H9 (cell line): ENCODE measurements at regions not wholly inside any gene's neighbourhood (a gene's known extent, or its start where the extent isn't known, plus 50 kb on each side); places are given as distances from the start of the nearest gene placed in this dataset.

Experiments
- DNase-seq: peaks from one replicate; pipeline ENCODE4 v3.0.0-alpha.2; 2017
- H2AFZ ChIP-seq: one replicate; pipeline ENCODE4 v1.6.1; 2013; ENCODE audit warnings: mild to moderate bottlenecking, low read length, control low read depth, moderate library complexity
- H2AK5ac ChIP-seq: 2 replicates; pipeline ENCODE4 v1.6.1; 2013; ENCODE audit warnings: low read length, control low read depth, mixed read lengths; ENCODE audit not compliant: insufficient read length
- H2BK120ac ChIP-seq: one replicate; pipeline ENCODE4 v1.6.1; 2013; ENCODE audit warnings: low read depth, mild to moderate bottlenecking, low read length, control low read depth, inconsistent platforms; ENCODE audit not compliant: poor library complexity, severe bottlenecking
- H2BK12ac ChIP-seq: 2 replicates; pipeline ENCODE4 v1.6.1; 2013; ENCODE audit warnings: low read length, control low read depth, mixed read lengths, low read depth; ENCODE audit not compliant: insufficient read length
- H2BK15ac ChIP-seq: 2 replicates; pipeline ENCODE4 v1.6.1; 2013; ENCODE audit warnings: low read depth, low read length, control low read depth
- H2BK20ac ChIP-seq: one replicate; pipeline ENCODE4 v1.6.1; 2013; ENCODE audit warnings: low read depth, mild to moderate bottlenecking, low read length, control low read depth, inconsistent platforms; ENCODE audit not compliant: poor library complexity, severe bottlenecking
- H2BK5ac ChIP-seq: 2 replicates; pipeline ENCODE4 v1.6.1; 2013; ENCODE audit warnings: low read length, control low read depth, mixed read lengths; ENCODE audit not compliant: insufficient read length
- H3K14ac ChIP-seq: 2 replicates; pipeline ENCODE4 v1.6.1; 2013; ENCODE audit warnings: low read length, control low read depth; ENCODE audit not compliant: insufficient read depth
- H3K18ac ChIP-seq: 2 replicates; pipeline ENCODE4 v1.6.1; 2013; ENCODE audit warnings: low read depth, mild to moderate bottlenecking, mixed read lengths, low read length, control low read depth; ENCODE audit not compliant: insufficient read length
- H3K23ac ChIP-seq: 2 replicates; pipeline ENCODE4 v1.6.1; 2013; ENCODE audit warnings: low read length, control low read depth, mixed read lengths, low read depth; ENCODE audit not compliant: insufficient read length
- H3K23me2 ChIP-seq: 2 replicates; pipeline ENCODE4 v1.6.1; 2013; ENCODE audit warnings: low read depth, mild to moderate bottlenecking, mixed read lengths, low read length, control low read depth; ENCODE audit not compliant: insufficient read length, poor library complexity, severe bottlenecking
- H3K27ac ChIP-seq: 2 replicates; pipeline ENCODE4 v1.5.1; 2013; ENCODE audit warnings: low read length, control low read depth, mixed read lengths, low read depth; ENCODE audit not compliant: insufficient read length
- H3K27me3 ChIP-seq: 2 replicates; pipeline ENCODE4 v1.6.1; 2013; ENCODE audit warnings: low read length, control low read depth, inconsistent platforms; ENCODE audit not compliant: insufficient read depth
- H3K4ac ChIP-seq: 2 replicates; pipeline ENCODE4 v1.6.1; 2013; ENCODE audit warnings: low read depth, mild to moderate bottlenecking, control low read depth, inconsistent platforms, low read length, moderate library complexity
- H3K4me1 ChIP-seq: 2 replicates; pipeline ENCODE4 v1.6.1; 2013; ENCODE audit warnings: low read length, control low read depth, inconsistent platforms; ENCODE audit not compliant: insufficient read depth
- H3K4me2 ChIP-seq: 2 replicates; pipeline ENCODE4 v1.6.1; 2013; ENCODE audit warnings: low read length, control low read depth, mixed read lengths; ENCODE audit not compliant: insufficient read length, insufficient read depth
- H3K56ac ChIP-seq: 2 replicates; pipeline ENCODE4 v1.6.1; 2013; ENCODE audit warnings: low read depth, mild to moderate bottlenecking, mixed read lengths, low read length, control low read depth; ENCODE audit not compliant: insufficient read length
- H3K79me1 ChIP-seq: 2 replicates; pipeline ENCODE4 v1.6.1; 2013; ENCODE audit warnings: low read depth, mild to moderate bottlenecking, moderate library complexity, low read length, control low read depth, inconsistent platforms; ENCODE audit not compliant: insufficient read depth, poor library complexity, severe bottlenecking
- H3K79me2 ChIP-seq: 2 replicates; pipeline ENCODE4 v1.6.1; 2013; ENCODE audit warnings: low read length, control low read depth, inconsistent platforms; ENCODE audit not compliant: insufficient read depth
- H3K9ac ChIP-seq: 2 replicates; pipeline ENCODE4 v1.6.1; 2013; ENCODE audit warnings: low read length, control low read depth, mixed read lengths; ENCODE audit not compliant: insufficient read length; ENCODE audit errors: extremely low read depth
- H3K9me3 ChIP-seq: one replicate; pipeline ENCODE4 v1.6.1; 2013; ENCODE audit warnings: low read depth, low read length, inconsistent platforms; ENCODE audit not compliant: control insufficient read depth
- H3T11ph ChIP-seq: one replicate; pipeline ENCODE4 v1.6.1; 2013; ENCODE audit warnings: mild to moderate bottlenecking, low read length, control low read depth, inconsistent platforms
- H4K20me1 ChIP-seq: one replicate; pipeline ENCODE4 v1.6.1; 2013; ENCODE audit not compliant: control insufficient read depth, insufficient read length, insufficient read depth
- H4K5ac ChIP-seq: 2 replicates; pipeline ENCODE4 v1.6.1; 2013; ENCODE audit warnings: low read depth, mild to moderate bottlenecking, mixed read lengths, low read length, control low read depth; ENCODE audit not compliant: insufficient read length
- H4K8ac ChIP-seq: replicated peaks from 2 replicates; pipeline ENCODE4 v1.6.1; 2013; ENCODE audit warnings: low read length, control low read depth, mixed read lengths, low read depth; ENCODE audit not compliant: insufficient read length
- H4K91ac ChIP-seq: 2 replicates; pipeline ENCODE4 v1.6.1; 2013; ENCODE audit warnings: low read depth, mild to moderate bottlenecking, moderate library complexity, mixed read lengths, low read length, control low read depth; ENCODE audit not compliant: insufficient read length
- H3K27ac Mint-ChIP-seq, 3 experiments: 2 replicates in 2 of 3; 3 replicates in 1 of 3; pipeline ENCODE4 v1.8.0; 2020 to 2021; ENCODE audit warnings: mixed read lengths in 3 of 3, mild to moderate bottlenecking in 1 of 3, moderate library complexity in 1 of 3
- H3K27me3 Mint-ChIP-seq: 2 replicates; pipeline ENCODE4 v1.8.0; 2021; ENCODE audit warnings: low read depth, mild to moderate bottlenecking, moderate library complexity, mixed read lengths
- H3K36me3 Mint-ChIP-seq, 3 experiments: 2 replicates in 2 of 3; 3 replicates in 1 of 3; pipeline ENCODE4 v1.8.0; 2020 to 2021; ENCODE audit warnings: low read depth in 3 of 3, mixed read lengths in 3 of 3; ENCODE audit not compliant: insufficient read depth in 1 of 3
- H3K4me1 Mint-ChIP-seq, 2 experiments: 2 replicates each; pipeline ENCODE4 v1.8.0; 2020; ENCODE audit warnings: mixed read lengths in 2 of 2
- H3K4me3 Mint-ChIP-seq, 2 experiments: 2 replicates in 1 of 2; 3 replicates in 1 of 2; pipeline ENCODE4 v1.8.0; 2020 to 2021; ENCODE audit warnings: mild to moderate bottlenecking in 2 of 2, mixed read lengths in 2 of 2, moderate library complexity in 1 of 2
- H3K9me3 Mint-ChIP-seq, 2 experiments: 2 replicates in 1 of 2; 3 replicates in 1 of 2; pipeline ENCODE4 v1.8.0; 2020; ENCODE audit warnings: mild to moderate bottlenecking in 2 of 2, mixed read lengths in 2 of 2, moderate library complexity in 1 of 2
- WGBS: extraction: QIAGEN DNeasy Blood & Tissue Kit; methylation state at CpG from one replicate; pipeline ENCODE4 v1.1.7; 2013; ENCODE audit warnings: missing lambda C conversion rate, low lambda C conversion rate, mixed read lengths; ENCODE audit not compliant: insufficient read length; ENCODE audit errors: extremely low coverage; 5-methylcytosine and 5-hydroxymethylcytosine counted together
- TF ChIP-seq, protein P1 (sequence below): fragments of 200-600 bp; sonication (generic); conservative IDR thresholded peaks from 3 replicates; pipeline ENCODE4 v1.8.0; 2021; ENCODE audit warnings: antibody characterized with exemption, mild to moderate bottlenecking

DNA sequence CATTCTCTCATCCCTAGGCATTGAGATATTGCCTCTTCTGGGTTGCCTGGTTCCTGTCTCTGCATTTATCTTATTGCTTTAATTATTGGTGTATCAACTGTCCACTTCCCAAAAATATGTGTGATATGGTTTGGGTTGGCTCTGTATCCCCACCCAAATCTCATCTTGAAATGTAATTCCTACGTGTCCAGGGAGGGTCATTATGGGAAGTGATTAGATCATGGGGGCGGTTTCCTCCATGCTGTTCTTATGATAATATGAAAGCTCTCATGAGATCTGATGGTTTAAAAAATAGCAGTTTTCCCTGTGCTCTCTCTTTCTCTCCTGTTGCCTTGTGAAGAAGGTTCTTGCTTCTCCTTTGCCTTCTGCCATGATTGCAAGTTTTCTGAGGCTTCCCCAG, 308.3 kb upstream of the HS3ST1 start:
- Histone ChIP-seq H2BK12ac (no peak overlapping the region), H2BK15ac (no peak overlapping the region), H4K20me1 (no peaks in the 10 kb centered on the region), H3T11ph (no peak overlapping the region), H3K27ac (no peak overlapping the region), H2AFZ (no peak overlapping the region), H3K79me2 (0 out of 2 replicates have a peak, but pooled peaks cover 2% of the 10 kb centered on the region), H3K4me2 (no peak overlapping the region), H4K5ac (no peak overlapping the region), H2AK5ac (no peak overlapping the region), H3K27me3 (no peaks in the 10 kb centered on the region), H2BK20ac (no peak overlapping the region), H4K91ac (no peak overlapping the region), H2BK5ac (no peak overlapping the region), H3K4me1 (no peaks in the 10 kb centered on the region), H3K23me2 (no peaks in the 10 kb centered on the region), H3K56ac (no peak overlapping the region), H3K4ac (no peak overlapping the region), H3K9ac (no peak overlapping the region), H3K14ac (no peak overlapping the region), H3K79me1 (no peaks in the 10 kb centered on the region), H3K23ac (no peak overlapping the region), H2BK120ac (no peak overlapping the region), H3K9me3 (no peaks in the 10 kb centered on the region), H4K8ac (no peak overlapping the region), H3K18ac (no peak overlapping the region)
- Mint-ChIP-seq H3K27me3 (no peaks in the 10 kb centered on the region; the same call in 1 of the 2 replicates), H3K4me3 (no peak overlapping the region), H3K27ac (no peak overlapping the region), H3K9me3 (peaks cover 0 to 12% of the 10 kb centered on the region in 2 experiments; a peak in 4 of 5 replicates), H3K36me3 (peaks cover 3 to 11% (median 6%) of the 10 kb centered on the region in 3 experiments; a peak in 5 of 7 replicates), H3K4me1 (no peaks in the 10 kb centered on the region)
- TF ChIP-seq, protein P1, sequence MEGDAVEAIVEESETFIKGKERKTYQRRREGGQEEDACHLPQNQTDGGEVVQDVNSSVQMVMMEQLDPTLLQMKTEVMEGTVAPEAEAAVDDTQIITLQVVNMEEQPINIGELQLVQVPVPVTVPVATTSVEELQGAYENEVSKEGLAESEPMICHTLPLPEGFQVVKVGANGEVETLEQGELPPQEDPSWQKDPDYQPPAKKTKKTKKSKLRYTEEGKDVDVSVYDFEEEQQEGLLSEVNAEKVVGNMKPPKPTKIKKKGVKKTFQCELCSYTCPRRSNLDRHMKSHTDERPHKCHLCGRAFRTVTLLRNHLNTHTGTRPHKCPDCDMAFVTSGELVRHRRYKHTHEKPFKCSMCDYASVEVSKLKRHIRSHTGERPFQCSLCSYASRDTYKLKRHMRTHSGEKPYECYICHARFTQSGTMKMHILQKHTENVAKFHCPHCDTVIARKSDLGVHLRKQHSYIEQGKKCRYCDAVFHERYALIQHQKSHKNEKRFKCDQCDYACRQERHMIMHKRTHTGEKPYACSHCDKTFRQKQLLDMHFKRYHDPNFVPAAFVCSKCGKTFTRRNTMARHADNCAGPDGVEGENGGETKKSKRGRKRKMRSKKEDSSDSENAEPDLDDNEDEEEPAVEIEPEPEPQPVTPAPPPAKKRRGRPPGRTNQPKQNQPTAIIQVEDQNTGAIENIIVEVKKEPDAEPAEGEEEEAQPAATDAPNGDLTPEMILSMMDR: no peak
- no CpG with 5 or more reads among the region's 2 CpGs for WGBS
- DNase-seq: no peak
